Psoas muscle (tissue), 7 donors: ENCODE measurements at regions not wholly inside any gene's neighbourhood (a gene's known extent, or its start where the extent isn't known, plus 50 kb on each side); places are given as distances from the start of the nearest gene placed in this dataset.

Source experiments
- ATAC-seq, 4 donors: fragments of 200-7000 bp; cut with Tn5 transposase; one replicate each; pipeline ENCODE4 v1.9.1; 2020; ENCODE audit warnings: moderate library complexity in 3 of 4, mild to moderate bottlenecking in 2 of 4
- DNase-seq, 2 donors: peaks; one replicate each; pipeline ENCODE4 v3.0.0-alpha.2; 2020
- H3K27ac ChIP-seq: fragments of 200-600 bp; one replicate; pipeline ENCODE4 v1.8.0; 2022
- H3K27me3 ChIP-seq, 3 donors: fragments of 200-600 bp in 1 of 3; one replicate each; pipeline versions ENCODE4 v1.6.1 to v1.8.0; 2013 to 2022; ENCODE audit warnings: low read length in 2 of 3, mild to moderate bottlenecking in 2 of 3, moderate library complexity in 1 of 3; ENCODE audit not compliant: insufficient read depth in 3 of 3
- H3K36me3 ChIP-seq, 2 donors: fragments of 200-600 bp in 1 of 2; one replicate each; pipeline versions ENCODE4 v1.6.1 to v1.8.0; 2013 to 2022; ENCODE audit warnings: low read depth in 1 of 2, mild to moderate bottlenecking in 1 of 2, moderate library complexity in 1 of 2; ENCODE audit not compliant: insufficient read depth in 1 of 2
- H3K4me1 ChIP-seq: fragments of 200-600 bp; one replicate; pipeline ENCODE4 v1.8.0; 2022
- H3K4me3 ChIP-seq: fragments of 200-600 bp; one replicate; pipeline ENCODE4 v1.8.0; 2022; ENCODE audit warnings: mild to moderate bottlenecking
- H3K9me3 ChIP-seq: fragments of 200-600 bp; one replicate; pipeline ENCODE4 v1.8.0; 2022
- CTCF ChIP-seq: fragments of 200-600 bp; IDR thresholded peaks from one replicate; pipeline ENCODE4 v1.8.0; 2022; ENCODE audit warnings: antibody characterized with exemption
- WGBS, 3 donors: extraction: QIAGEN DNeasy Blood & Tissue Kit; methylation state at CpG; one replicate each; pipeline versions ENCODE4 v1.1.6 to v1.1.7; 2013; 5-methylcytosine and 5-hydroxymethylcytosine counted together
- intact Hi-C, 2 donors: fragments of 100-400 bp; cut with DNase I; formaldehyde crosslinking; loops; one replicate each; pipeline versions ENCODE4 v1.11.0 to v1.14.2; 2022
- donor health status: healthy with polysubstance abuse.
- donor health status: DM: no; HTN: no; CAD: no; lungs with moderate emphysema.
- donor health status: Bipolar disorder and iron deficiency.
- donor health status: healthy.
- donor health status: DM: yes; HTN: yes; CAD: no.
- donor health status: DM: no; HTN: no; CAD: no.
- donor health status: DM: yes; HTN: yes; CAD: no.

GRCh38 chr12:32048791-32049190 is 57.9 kb upstream of the BICD1 start:
- no peak for DNase-seq
- H3K9me3 ChIP-seq, result peaks cover 5% of the 10 kb centered on the region
- ATAC-seq, result no peak

GRCh38 chr12:32049956-32050355 is 56.7 kb upstream of the BICD1 start:
- H3K27ac ChIP-seq, result no peak overlapping the region
- ATAC-seq (no peak), DNase-seq (no peak)
- no peaks in the 10 kb centered on the region for H3K4me1 ChIP-seq
- no peaks in the 10 kb centered on the region for H3K27me3 ChIP-seq
- no peaks in the 10 kb centered on the region for H3K36me3 ChIP-seq
- intact Hi-C loops, result no loop called here
- H3K9me3 ChIP-seq, result no peaks in the 10 kb centered on the region
- no peak overlapping the region for H3K4me3 ChIP-seq
- TF ChIP-seq CTCF, result no peak
- 63 to 67% (median 67%) methylated on average over 2 of the region's 2 CpGs for WGBS, 3 donors

More at GRCh38 chr12:32048791-32049190, 57.9 kb upstream of the BICD1 start:
- no peak for TF ChIP-seq CTCF
- H3K27ac ChIP-seq, result no peak overlapping the region
- WGBS, 3 donors, result 86% methylated on average over 5 of the region's 5 CpGs
- H3K36me3 ChIP-seq, result no peaks in the 10 kb centered on the region
- intact Hi-C loops, result no loop called here
- no peaks in the 10 kb centered on the region for H3K27me3 ChIP-seq
- H3K4me3 ChIP-seq, result no peak overlapping the region
- no peaks in the 10 kb centered on the region for H3K4me1 ChIP-seq

- DNase-seq (no peak), ATAC-seq (no peak)
- Histone ChIP-seq H3K9me3 (no peaks in the 10 kb centered on the region), H3K36me3 (no peaks in the 10 kb centered on the region), H3K27me3 (no peaks in the 10 kb centered on the region), H3K4me3 (no peak overlapping the region), H3K27ac (no peak overlapping the region), H3K4me1 (no peaks in the 10 kb centered on the region)
- 78 to 87% (median 83%) methylated on average over 4 of the region's 4 CpGs for WGBS, 3 donors
- intact Hi-C loops, result no loop called here
- no peak for TF ChIP-seq CTCF
Observed at GRCh38 chr12:32051511-32052211, 55.0 kb upstream of the BICD1 start.

GRCh38 chr12:32052212-32052713 is 54.4 kb upstream of the BICD1 start:
- TF ChIP-seq CTCF, result no peak
- DNase-seq (no peak), ATAC-seq (no peak)
- H3K9me3 ChIP-seq, result no peaks in the 10 kb centered on the region
- H3K27ac ChIP-seq, result no peak overlapping the region
- H3K4me3 ChIP-seq, result no peak overlapping the region
- H3K36me3 ChIP-seq, result no peaks in the 10 kb centered on the region
- WGBS, 3 donors, result 31% methylated on average over 5 of the region's 5 CpGs
- no peaks in the 10 kb centered on the region for H3K4me1 ChIP-seq
- intact Hi-C loops, result no loop called here
- no peaks in the 10 kb centered on the region for H3K27me3 ChIP-seq
